BE2C (cell line): ENCODE measurements at regions not wholly inside any gene's neighbourhood (a gene's known extent, or its start where the extent isn't known, plus 50 kb on each side); places are given as distances from the start of the nearest gene placed in this dataset.

Experiments
- DNase-seq: peaks from one replicate; pipeline ENCODE4 v3.0.0-alpha.2; 2020
- H3K27me3 ChIP-seq: fragments of 250-450 bp; sonication (Bioruptor Pico); 2 replicates; pipeline ENCODE4 v1.5.1; 2020; ENCODE audit warnings: mild to moderate bottlenecking
- H3K36me3 ChIP-seq: fragments of 250-450 bp; sonication (Bioruptor Pico); 2 replicates; pipeline ENCODE4 v1.5.1; 2020; ENCODE audit warnings: mild to moderate bottlenecking
- H3K4me1 ChIP-seq: fragments of 250-450 bp; sonication (Bioruptor Pico); 2 replicates; pipeline ENCODE4 v1.5.1; 2020
- H3K4me3 ChIP-seq: 2 replicates; pipeline ENCODE4 v1.5.1; 2011; ENCODE audit warnings: low read depth, low read length
- H3K9me3 ChIP-seq: fragments of 250-450 bp; sonication (Bioruptor Pico); 2 replicates; pipeline ENCODE4 v1.5.1; 2020
- TF ChIP-seq, protein P1 (sequence below): IDR thresholded peaks from 2 replicates; pipeline ENCODE4 v1.5.1; 2012; ENCODE audit warnings: mild to moderate bottlenecking, low read depth, low read length

- DNase-seq: peak; percentile 31
- Histone ChIP-seq H3K27me3 (no peaks in the 10 kb centered on the region), H3K36me3 (no peaks in the 10 kb centered on the region), H3K4me3 (no peak overlapping the region), H3K9me3 (no peaks in the 10 kb centered on the region), H3K4me1 (peaks cover 22% of the 10 kb centered on the region)
- TF ChIP-seq, protein P1, sequence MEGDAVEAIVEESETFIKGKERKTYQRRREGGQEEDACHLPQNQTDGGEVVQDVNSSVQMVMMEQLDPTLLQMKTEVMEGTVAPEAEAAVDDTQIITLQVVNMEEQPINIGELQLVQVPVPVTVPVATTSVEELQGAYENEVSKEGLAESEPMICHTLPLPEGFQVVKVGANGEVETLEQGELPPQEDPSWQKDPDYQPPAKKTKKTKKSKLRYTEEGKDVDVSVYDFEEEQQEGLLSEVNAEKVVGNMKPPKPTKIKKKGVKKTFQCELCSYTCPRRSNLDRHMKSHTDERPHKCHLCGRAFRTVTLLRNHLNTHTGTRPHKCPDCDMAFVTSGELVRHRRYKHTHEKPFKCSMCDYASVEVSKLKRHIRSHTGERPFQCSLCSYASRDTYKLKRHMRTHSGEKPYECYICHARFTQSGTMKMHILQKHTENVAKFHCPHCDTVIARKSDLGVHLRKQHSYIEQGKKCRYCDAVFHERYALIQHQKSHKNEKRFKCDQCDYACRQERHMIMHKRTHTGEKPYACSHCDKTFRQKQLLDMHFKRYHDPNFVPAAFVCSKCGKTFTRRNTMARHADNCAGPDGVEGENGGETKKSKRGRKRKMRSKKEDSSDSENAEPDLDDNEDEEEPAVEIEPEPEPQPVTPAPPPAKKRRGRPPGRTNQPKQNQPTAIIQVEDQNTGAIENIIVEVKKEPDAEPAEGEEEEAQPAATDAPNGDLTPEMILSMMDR: no peak
Observed at GRCh38 chr7:25846722-25847121, 305.3 kb upstream of the NFE2L3 start.

DNA sequence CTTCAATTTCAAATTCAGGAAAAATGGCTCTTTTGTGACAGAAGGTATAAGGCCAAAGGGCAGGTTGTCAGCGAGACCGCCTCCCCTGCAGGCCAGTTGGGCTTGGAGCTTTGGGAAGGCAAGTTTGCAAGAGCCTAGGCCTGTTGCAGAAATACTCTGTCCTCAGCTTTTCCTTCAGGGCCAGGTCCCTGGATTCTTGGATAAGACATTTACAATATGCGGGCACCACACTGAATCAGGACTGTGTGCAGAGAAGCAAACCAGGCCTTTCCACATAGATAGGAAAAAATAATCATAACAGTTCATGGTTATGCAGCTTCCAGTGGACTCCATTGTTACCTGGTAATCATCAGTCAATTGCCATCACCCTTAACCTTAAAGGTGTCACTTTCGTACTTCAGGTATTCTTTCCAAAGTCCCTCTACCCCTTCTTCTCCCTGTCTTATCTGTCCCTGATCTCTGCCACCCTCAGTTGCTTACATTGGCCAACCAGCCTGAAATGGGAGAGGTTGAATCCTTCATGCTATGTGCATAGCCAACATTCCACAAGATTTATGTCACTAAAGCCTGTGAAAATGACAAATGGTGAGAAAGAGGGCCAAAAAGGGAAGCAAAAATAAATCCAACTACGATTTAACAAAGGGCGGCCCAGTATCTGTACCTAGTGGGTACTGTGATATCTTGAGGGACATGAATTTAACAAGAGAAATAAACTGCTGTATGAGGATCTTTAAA lies 304.5 kb upstream of the NFE2L3 start:
- TF ChIP-seq, protein P1: no peak
- DNase-seq: no peak
- Histone ChIP-seq H3K9me3 (no peaks in the 10 kb centered on the region), H3K27me3 (no peaks in the 10 kb centered on the region), H3K4me1 (peaks cover 25% of the 10 kb centered on the region), H3K4me3 (no peak overlapping the region), H3K36me3 (no peaks in the 10 kb centered on the region)

DNA sequence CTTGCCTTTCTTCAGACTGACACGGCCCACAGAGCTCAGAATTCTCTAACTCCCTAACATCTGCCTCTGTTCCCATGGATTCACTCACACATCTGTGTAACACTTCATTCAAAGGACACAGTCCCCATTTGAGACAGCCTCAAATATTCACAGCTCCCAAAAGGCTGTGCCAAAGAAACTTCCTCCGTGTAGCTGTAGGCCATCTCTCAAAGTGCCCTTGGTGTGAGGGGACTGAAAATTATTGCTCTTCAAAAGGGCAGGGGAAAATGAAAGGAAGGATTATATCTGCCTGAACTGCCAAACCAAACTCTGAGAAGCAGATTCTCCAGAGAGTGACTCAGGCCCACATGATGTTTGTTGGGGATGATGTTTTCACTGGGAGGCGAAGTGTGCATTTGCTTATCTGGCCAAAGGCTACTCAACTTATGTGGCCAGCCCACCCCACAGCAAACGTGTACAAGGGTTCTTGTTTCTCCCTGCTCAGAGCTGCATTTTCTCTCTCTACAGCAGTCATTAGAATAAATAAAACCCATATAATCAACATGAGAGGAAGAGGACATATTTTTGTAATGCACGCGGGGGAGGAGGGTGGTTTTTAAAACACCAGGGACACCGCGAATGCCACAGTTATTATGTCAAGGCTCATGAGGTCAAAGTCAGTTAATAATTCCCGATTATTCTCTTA lies 302.4 kb upstream of the NFE2L3 start:
- Histone ChIP-seq H3K4me1 (peaks cover 26% of the 10 kb centered on the region), H3K27me3 (no peaks in the 10 kb centered on the region), H3K9me3 (no peaks in the 10 kb centered on the region), H3K4me3 (no peak overlapping the region), H3K36me3 (no peaks in the 10 kb centered on the region)
- no peak for DNase-seq
- TF ChIP-seq, protein P1: no peak

DNA sequence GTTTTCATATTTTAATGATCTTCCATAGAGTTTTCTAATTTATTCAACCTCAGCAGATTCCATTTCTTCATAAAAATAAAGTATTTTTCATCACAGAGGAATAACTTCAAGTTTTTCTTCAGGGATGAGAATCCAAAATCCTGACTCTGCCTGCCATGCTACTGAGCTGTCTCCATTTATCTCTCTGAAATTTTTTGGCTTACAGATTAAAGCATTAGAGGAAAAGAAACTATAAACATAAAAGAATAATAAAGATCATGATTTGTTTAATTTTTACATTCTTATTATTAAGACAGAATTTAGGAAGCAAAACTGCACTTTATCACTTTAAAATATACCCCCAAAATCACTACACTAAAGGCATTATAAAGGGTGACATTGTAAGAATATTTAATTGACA lies 301.8 kb upstream of the NFE2L3 start:
- Histone ChIP-seq H3K36me3 (no peaks in the 10 kb centered on the region), H3K4me3 (no peak overlapping the region), H3K27me3 (no peaks in the 10 kb centered on the region), H3K4me1 (peaks cover 23% of the 10 kb centered on the region), H3K9me3 (no peaks in the 10 kb centered on the region)
- TF ChIP-seq, protein P1: no peak
- no peak for DNase-seq

- Histone ChIP-seq H3K27me3 (no peaks in the 10 kb centered on the region), H3K36me3 (no peaks in the 10 kb centered on the region), H3K9me3 (no peaks in the 10 kb centered on the region), H3K4me1 (peaks cover 18% of the 10 kb centered on the region), H3K4me3 (no peak overlapping the region)
- DNase-seq: no peak
- TF ChIP-seq, protein P1: no peak
Observed at GRCh38 chr7:25850735-25851134, 301.3 kb upstream of the NFE2L3 start.
